Epithelial cell of prostate (primary cell): ENCODE measurements at regions not wholly inside any gene's neighbourhood (a gene's known extent, or its start where the extent isn't known, plus 50 kb on each side); places are given as distances from the start of the nearest gene placed in this dataset.

Experiments used
- DNase-seq: peaks from one replicate; pipeline ENCODE4 v3.0.0-alpha.2; 2011; ENCODE audit warnings: low read depth, low spot score
- H3K27ac ChIP-seq: fragments of 450-650 bp; 2 replicates; pipeline ENCODE4 v1.5.1; 2017; ENCODE audit warnings: mild to moderate bottlenecking

DNA sequence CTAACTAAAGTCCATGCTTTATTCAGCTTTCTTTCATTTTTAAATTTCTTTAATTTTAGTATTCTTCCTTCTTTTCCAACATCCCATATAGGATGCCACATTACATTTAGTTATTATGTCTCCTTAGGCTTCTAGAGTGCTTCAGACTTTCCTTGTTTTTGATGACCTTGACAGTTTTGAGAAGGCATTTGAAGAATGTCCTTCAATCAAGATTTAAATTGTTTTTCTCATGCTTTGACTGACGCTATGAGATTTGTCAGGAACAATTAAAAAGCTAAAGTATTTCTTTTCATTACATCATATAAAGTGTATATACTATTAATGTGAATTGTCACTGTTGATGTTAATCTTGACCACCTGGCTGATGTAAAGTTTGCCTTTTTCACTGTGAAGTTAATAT, 173.7 kb upstream of the LYPLAL1 start:
- no peak overlapping the region for H3K27ac ChIP-seq
- DNase-seq = no peak

GRCh38 chr1:219000631-219001030, 173.0 kb upstream of the LYPLAL1 start:
- H3K27ac ChIP-seq = no peak overlapping the region

GRCh38 chr1:219010720-219011119, 163.0 kb upstream of the LYPLAL1 start:
- no peak overlapping the region for H3K27ac ChIP-seq
- DNase-seq = no peak

More at GRCh38 chr1:219000631-219001030, 173.0 kb upstream of the LYPLAL1 start:
- no peak for DNase-seq

DNA sequence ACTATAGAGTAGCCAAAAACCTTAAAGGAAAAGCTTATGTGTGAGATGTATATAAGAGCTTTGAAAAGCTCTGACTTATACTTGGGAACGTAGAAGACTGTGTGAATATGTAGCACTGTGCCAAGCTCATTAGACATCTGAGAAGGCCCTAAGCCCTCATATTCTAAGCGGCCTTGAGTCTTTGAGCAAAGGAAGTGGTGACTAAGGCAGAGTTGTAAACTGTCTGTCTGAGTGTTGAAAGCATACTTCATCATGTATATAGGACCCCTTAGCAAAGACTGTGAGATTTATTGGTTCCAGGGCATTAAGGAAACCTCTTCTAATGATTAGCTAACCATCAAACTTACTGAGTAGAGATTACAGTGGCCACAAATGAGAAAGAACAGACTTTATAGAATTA, 153.3 kb upstream of the LYPLAL1 start:
- no peak for DNase-seq
- no peak overlapping the region for H3K27ac ChIP-seq

- DNase-seq = no peak
- H3K27ac ChIP-seq = no peak overlapping the region
These were observed 152.8 kb upstream of the LYPLAL1 start for GRCh38 chr1:219020846-219021245.

- DNase-seq = no peak
- H3K27ac ChIP-seq = no peak overlapping the region
These were observed 146.5 kb upstream of the LYPLAL1 start for GRCh38 chr1:219027146-219027673.

DNA sequence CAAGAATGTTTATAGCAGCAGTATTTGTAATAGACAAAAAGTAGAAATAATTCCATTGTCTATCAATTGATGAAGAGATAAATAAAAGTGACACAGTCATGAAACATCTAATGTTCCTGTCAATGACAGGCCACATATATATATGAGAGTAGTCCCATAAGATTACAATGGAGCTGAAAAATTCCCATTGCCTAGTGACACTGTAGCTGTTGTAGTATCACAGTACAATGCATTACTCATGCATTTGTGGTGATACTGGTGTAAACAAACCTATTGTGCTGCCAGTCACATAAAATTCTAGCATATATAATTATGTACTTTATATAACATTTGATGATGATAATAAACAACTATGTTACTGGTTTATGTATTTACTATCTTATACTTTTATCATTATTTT, 141.9 kb upstream of the LYPLAL1 start:
- DNase-seq = peak; percentile 12
- no peak overlapping the region for H3K27ac ChIP-seq

GRCh38 chr1:219038398-219038797, 135.3 kb upstream of the LYPLAL1 start:
- DNase-seq = no peak

GRCh38 chr1:219039017-219039681, 134.5 kb upstream of the LYPLAL1 start:
- no peak for DNase-seq
- H3K27ac ChIP-seq = no peak overlapping the region

More at GRCh38 chr1:219038398-219038797, 135.3 kb upstream of the LYPLAL1 start:
- H3K27ac ChIP-seq = no peak overlapping the region

DNA sequence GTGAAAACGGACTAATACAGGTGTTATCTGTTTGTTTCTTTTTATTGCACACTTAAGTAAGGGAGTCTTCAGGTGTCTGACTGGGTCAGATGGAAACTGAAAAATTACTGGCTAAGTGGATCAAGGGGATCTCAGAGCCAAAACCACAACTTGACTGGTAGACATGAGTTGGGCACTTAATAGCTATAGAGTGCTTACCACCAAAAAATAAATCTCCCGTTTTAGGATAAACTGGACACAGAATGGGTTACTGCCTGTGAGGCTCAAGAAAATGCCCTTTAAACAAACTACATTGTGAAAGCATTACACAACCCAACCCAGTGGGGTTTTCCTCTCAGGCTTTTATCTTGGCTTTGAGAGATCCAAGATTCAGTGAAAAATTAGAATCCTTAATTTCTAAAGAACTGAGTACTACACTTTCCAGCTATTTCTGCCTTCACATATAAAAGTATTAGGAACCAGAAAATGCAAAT, 134.0 kb upstream of the LYPLAL1 start:
- DNase-seq = no peak
- H3K27ac ChIP-seq = no peak overlapping the region

DNA sequence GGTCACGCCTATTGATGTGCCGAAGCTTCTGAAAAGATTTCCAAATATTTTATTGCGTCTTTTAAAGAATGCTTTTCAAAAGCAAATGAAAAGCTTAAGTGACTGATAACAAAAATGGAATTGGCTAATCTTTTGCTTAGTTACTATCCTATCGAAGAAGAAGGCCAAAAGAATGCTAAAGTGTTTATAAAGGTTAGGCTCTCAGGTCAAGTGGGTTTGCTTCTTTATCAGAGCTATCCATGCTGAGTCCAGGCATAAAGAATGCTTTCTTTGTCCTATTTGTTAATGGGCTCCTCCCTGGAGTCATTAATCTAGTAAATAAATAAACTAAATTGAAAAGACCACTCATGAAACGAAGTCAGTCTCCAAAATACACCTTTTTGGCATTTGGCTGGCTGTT, 133.4 kb upstream of the LYPLAL1 start:
- DNase-seq = no peak
- no peak overlapping the region for H3K27ac ChIP-seq

DNA sequence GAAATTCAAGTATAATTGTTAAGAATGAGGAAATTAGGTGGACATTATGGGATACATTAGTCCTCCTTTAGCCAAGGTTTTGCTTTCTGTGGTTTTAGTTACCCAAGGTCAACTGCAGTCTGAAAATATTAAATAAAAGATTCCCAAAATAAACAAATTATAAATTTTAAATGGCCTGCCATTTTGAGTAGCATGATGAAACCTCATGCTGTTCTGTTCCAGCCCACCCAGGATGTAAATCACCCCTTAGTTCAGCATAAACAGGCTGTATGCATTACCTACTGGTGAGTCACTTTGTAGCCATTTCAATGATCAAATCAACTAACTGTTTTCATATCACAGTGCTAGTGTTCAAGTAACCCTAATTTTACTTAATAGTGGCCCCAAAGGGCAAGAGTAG, 132.5 kb upstream of the LYPLAL1 start:
- H3K27ac ChIP-seq = no peak overlapping the region
- DNase-seq = no peak

DNA sequence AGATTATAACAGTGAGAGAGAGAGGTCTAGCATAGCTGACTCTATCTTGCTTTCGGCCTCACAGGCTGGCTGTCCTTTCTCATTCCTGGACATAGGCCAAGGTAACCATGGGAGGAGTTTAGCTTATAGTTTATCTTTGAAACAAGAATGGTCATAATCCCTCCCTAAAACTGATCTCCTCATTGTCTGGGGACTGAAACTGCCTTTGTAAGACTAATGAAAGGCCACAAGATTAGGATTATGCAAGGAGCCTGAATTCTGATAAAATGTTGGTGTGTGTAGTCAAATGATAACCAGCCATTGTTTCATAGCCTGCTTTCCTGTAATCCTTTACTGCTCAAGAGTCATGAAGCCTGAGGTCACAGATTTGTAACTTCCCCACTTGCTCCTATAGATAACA, 131.9 kb upstream of the LYPLAL1 start:
- H3K27ac ChIP-seq = no peak overlapping the region
- no peak for DNase-seq

GRCh38 chr1:219042769-219043168, 130.9 kb upstream of the LYPLAL1 start:
- no peak for DNase-seq

GRCh38 chr1:219045246-219045645, 128.4 kb upstream of the LYPLAL1 start:
- no peak for DNase-seq
- no peak overlapping the region for H3K27ac ChIP-seq

More at GRCh38 chr1:219042769-219043168, 130.9 kb upstream of the LYPLAL1 start:
- no peak overlapping the region for H3K27ac ChIP-seq

DNA sequence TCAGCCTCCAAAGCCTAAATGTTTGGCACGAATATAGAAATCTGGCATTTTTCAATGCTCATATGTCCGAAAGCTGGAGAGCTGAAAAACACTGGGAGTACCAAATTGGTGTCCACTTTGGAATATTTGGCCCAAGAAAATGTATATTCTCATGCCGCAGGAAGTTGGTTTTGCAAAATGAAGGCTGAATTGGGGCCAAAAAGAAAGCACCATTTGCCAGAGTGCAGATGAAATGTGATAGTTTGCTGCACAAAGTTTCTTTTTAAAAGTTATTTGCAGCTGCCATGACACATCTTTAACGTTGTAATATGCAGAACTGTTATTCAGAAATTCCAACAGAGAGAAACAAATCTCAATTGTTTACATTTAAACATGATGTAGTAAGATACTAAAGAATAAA, 124.2 kb upstream of the LYPLAL1 start:
- no peak for DNase-seq
- no peak overlapping the region for H3K27ac ChIP-seq

DNA sequence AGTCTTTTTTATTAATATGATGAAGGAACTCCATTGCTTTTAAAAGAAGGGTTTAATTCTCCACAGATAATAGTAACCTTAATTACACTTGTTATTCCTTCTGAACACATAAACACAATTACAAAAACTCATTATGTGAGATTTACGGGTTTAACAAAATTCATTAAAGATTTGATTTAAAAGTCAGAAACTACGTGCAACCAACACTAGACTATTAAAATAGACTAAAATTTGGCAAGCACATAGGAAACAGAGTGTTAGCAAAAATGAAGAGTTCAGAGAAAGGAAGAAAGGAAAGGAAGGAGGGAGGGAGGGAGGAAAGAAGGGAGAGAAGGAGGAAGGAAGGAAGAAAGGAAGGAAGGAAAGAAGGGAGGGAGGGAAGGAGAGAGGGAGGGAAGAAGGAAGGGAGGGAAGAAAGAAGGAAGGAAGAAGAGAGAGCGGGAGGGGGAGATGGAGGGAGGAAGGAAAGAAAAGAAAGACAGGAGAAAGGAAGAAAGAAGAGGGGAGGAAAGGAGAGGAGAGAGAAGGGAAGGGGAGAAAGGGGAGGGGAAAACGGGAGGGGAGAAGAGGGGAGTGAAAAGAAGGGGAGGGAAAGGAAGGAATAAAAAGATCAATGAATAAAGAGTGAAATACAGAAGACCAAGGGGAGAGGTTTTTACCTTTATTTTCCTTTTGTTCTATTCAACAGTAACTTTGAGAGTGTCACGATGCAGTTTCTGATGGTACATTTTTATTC, 123.4 kb upstream of the LYPLAL1 start:
- no peak for DNase-seq

GRCh38 chr1:219050822-219051125, 122.9 kb upstream of the LYPLAL1 start:
- no peak for DNase-seq
- no peak overlapping the region for H3K27ac ChIP-seq

More for the DNA sequence above, 123.4 kb upstream of the LYPLAL1 start:
- H3K27ac ChIP-seq = no peak overlapping the region

- H3K27ac ChIP-seq = no peak overlapping the region
- no peak for DNase-seq
These were observed 122.1 kb upstream of the LYPLAL1 start for GRCh38 chr1:219051547-219051946.

- DNase-seq = no peak
- no peak overlapping the region for H3K27ac ChIP-seq
These were observed 114.5 kb upstream of the LYPLAL1 start for GRCh38 chr1:219058891-219059820.

DNA sequence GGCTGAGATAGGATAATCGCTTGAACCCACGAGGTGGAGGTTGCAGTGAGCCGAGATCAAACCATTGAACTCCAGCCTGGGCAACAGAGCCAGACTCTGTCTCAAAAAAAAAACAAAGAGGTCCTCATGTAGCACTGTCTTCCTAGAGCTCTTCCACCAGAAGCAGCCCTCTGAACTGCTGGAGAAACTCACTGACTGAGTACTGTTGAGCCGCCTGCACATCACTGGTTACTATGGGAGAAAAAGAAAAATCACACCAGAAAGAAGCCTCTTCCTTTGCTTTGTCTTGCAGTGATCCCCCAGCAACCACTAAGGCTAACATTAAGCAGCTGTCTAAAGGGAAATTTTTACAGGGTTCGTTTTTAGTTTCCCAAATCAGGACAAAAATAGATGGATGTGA, 112.9 kb upstream of the LYPLAL1 start:
- H3K27ac ChIP-seq = no peak overlapping the region
- no peak for DNase-seq
